Activated CD4-positive, alpha-beta memory T cell treated with anti-CD3 and anti-CD28 coated beads for 36 hours (primary cell): ENCODE measurements at regions not wholly inside any gene's neighbourhood (a gene's known extent, or its start where the extent isn't known, plus 50 kb on each side); places are given as distances from the start of the nearest gene placed in this dataset.
"Not testable (repeated sequence)": the region's sequence is repeated elsewhere in the genome, so short reads cannot be mapped to it uniquely, and the experiment has no call there.

Experiments
- CTCF ChIA-PET: fragments of 350-600 bp; sonication (Branson Sonifier 250); formaldehyde crosslinking; loops from one replicate; lab custom pipeline; 2021; ENCODE audit warnings: antibody characterized with exemption, inconsistent platforms; lab: Charles Lee
- POLR2A ChIA-PET: fragments of 350-600 bp; sonication (Branson Sonifier 250); formaldehyde crosslinking; loops from one replicate; lab custom pipeline; 2021; ENCODE audit warnings: antibody characterized with exemption; lab: Charles Lee
- DNase-seq: peaks from one replicate; pipeline ENCODE4 v3.0.0-alpha.2; 2020
- H3K27ac Mint-ChIP-seq: one replicate; pipeline ENCODE4 v1.8.0; 2021; ENCODE audit warnings: mixed read lengths
- H3K27me3 Mint-ChIP-seq: one replicate; pipeline ENCODE4 v1.8.0; 2021; ENCODE audit warnings: mixed read lengths
- H3K36me3 Mint-ChIP-seq: one replicate; pipeline ENCODE4 v1.8.0; 2021; ENCODE audit warnings: mixed read lengths
- H3K4me1 Mint-ChIP-seq: one replicate; pipeline ENCODE4 v1.8.0; 2021; ENCODE audit warnings: low read depth, mixed read lengths
- H3K4me3 Mint-ChIP-seq: one replicate; pipeline ENCODE4 v1.8.0; 2021; ENCODE audit warnings: mild to moderate bottlenecking, mixed read lengths
- H3K9me3 Mint-ChIP-seq: one replicate; pipeline ENCODE4 v1.8.0; 2021; ENCODE audit warnings: mixed read lengths
- intact Hi-C: fragments of 100-400 bp; cut with micrococcal nuclease; formaldehyde crosslinking; loops from one replicate; pipeline ENCODE4 v1.15.1; 2023

- POLR2A ChIA-PET: no interaction called here
- no peaks in the 10 kb centered on the region for H3K4me1 Mint-ChIP-seq
- no peak overlapping the region for H3K4me3 Mint-ChIP-seq
- peaks cover 1% of the 10 kb centered on the region for H3K27me3 Mint-ChIP-seq
- intact Hi-C loops: no loop called here
- CTCF ChIA-PET: interaction anchor here (0.6 kb wide), 1 partner anchor 224 kb away, joined by 3 read pairs; no protein-coding TSS in a partner anchor
- no peak for DNase-seq
- no peaks in the 10 kb centered on the region for H3K9me3 Mint-ChIP-seq
- no peaks in the 10 kb centered on the region for H3K36me3 Mint-ChIP-seq
- no peak overlapping the region for H3K27ac Mint-ChIP-seq
Observed at GRCh38 chr4:103289186-103289585, 91.0 kb upstream of the CENPE start.

- intact Hi-C loops: no loop called here
- peaks cover 2% of the 10 kb centered on the region for H3K9me3 Mint-ChIP-seq
- ChIA-PET CTCF (no interaction called here), POLR2A (no interaction called here)
- H3K27ac Mint-ChIP-seq: no peak overlapping the region
- peaks cover 6% of the 10 kb centered on the region for H3K27me3 Mint-ChIP-seq
- H3K4me3 Mint-ChIP-seq: no peak overlapping the region
- no peaks in the 10 kb centered on the region for H3K36me3 Mint-ChIP-seq
- DNase-seq: no peak
- no peaks in the 10 kb centered on the region for H3K4me1 Mint-ChIP-seq
Observed at GRCh38 chr4:103272174-103272573, 74.0 kb upstream of the CENPE start.

GRCh38 chr4:103268746-103269145 lies 70.6 kb upstream of the CENPE start:
- Mint-ChIP-seq H3K9me3 (peaks cover 2% of the 10 kb centered on the region), H3K4me3 (no peak overlapping the region), H3K36me3 (no peaks in the 10 kb centered on the region), H3K27ac (no peak overlapping the region), H3K4me1 (no peaks in the 10 kb centered on the region), H3K27me3 (peaks cover 11% of the 10 kb centered on the region)
- CTCF ChIA-PET: no interaction called here
- intact Hi-C loops: no loop called here
- POLR2A ChIA-PET: no interaction called here
- DNase-seq: no peak

- ChIA-PET CTCF (no interaction called here), POLR2A (no interaction called here)
- H3K4me1 Mint-ChIP-seq: no peaks in the 10 kb centered on the region
- no peak for DNase-seq
- H3K4me3 Mint-ChIP-seq: no peak overlapping the region
- no peaks in the 10 kb centered on the region for H3K36me3 Mint-ChIP-seq
- H3K27me3 Mint-ChIP-seq: peaks cover 8% of the 10 kb centered on the region
- H3K27ac Mint-ChIP-seq: no peak overlapping the region
- intact Hi-C loops: no loop called here
- H3K9me3 Mint-ChIP-seq: no peaks in the 10 kb centered on the region
Observed at GRCh38 chr4:103264905-103265304, 66.8 kb upstream of the CENPE start.

- intact Hi-C loops, POLR2A ChIA-PET, H3K4me3 Mint-ChIP-seq, H3K9me3 Mint-ChIP-seq, DNase-seq, H3K4me1 Mint-ChIP-seq, H3K36me3 Mint-ChIP-seq, H3K27me3 Mint-ChIP-seq, CTCF ChIA-PET, H3K27ac Mint-ChIP-seq: not testable (repeated sequence)
Observed at GRCh38 chr4:103256068-103256467, 57.9 kb upstream of the CENPE start.
